OCI-LY1 (cell line): ENCODE measurements at regions not wholly inside any gene's neighbourhood (a gene's known extent, or its start where the extent isn't known, plus 50 kb on each side); places are given as distances from the start of the nearest gene placed in this dataset.

Source experiments
- H2AFZ ChIP-seq: fragments of 200-600 bp; sonication (generic), shearing (Covaris generic); 2 replicates; pipeline ENCODE4 v1.6.0; 2014; ENCODE audit warnings: antibody characterized with exemption, mild to moderate bottlenecking, low read length
- H3F3A ChIP-seq: fragments of 200-600 bp; sonication (generic), shearing (Covaris generic); 2 replicates; pipeline ENCODE4 v1.6.0; 2014; ENCODE audit warnings: mild to moderate bottlenecking, antibody characterized with exemption, low read length, moderate library complexity; ENCODE audit not compliant: insufficient read depth
- H3K27ac ChIP-seq: fragments of 200-600 bp; sonication (generic); 2 replicates; pipeline ENCODE4 v1.5.1; 2014; ENCODE audit warnings: low read length, mixed run types, mild to moderate bottlenecking, low read depth; ENCODE audit not compliant: poor library complexity, severe bottlenecking
- H3K27me3 ChIP-seq: fragments of 200-600 bp; sonication (generic); 2 replicates; pipeline ENCODE4 v1.6.0; 2014; ENCODE audit warnings: antibody characterized with exemption, mild to moderate bottlenecking, low read length, moderate library complexity; ENCODE audit not compliant: insufficient read depth
- H3K36me3 ChIP-seq: fragments of 200-600 bp; sonication (generic); 2 replicates; pipeline ENCODE4 v1.6.1; 2014; ENCODE audit warnings: mild to moderate bottlenecking, antibody characterized with exemption, low read length, moderate library complexity, mixed read lengths; ENCODE audit not compliant: insufficient read depth
- H3K4me1 ChIP-seq: fragments of 200-600 bp; sonication (generic); 2 replicates; pipeline ENCODE4 v1.5.1; 2014; ENCODE audit warnings: mild to moderate bottlenecking, low read length, moderate library complexity; ENCODE audit not compliant: insufficient read depth, severe bottlenecking
- H3K4me2 ChIP-seq: fragments of 200-600 bp; sonication (generic), shearing (Covaris generic); 2 replicates; pipeline ENCODE4 v1.6.1; 2014; ENCODE audit warnings: low read length
- H3K4me3 ChIP-seq: fragments of 200-600 bp; sonication (generic); 2 replicates; pipeline ENCODE4 v1.5.1; 2014; ENCODE audit warnings: low read length, low read depth, mild to moderate bottlenecking, mixed read lengths; ENCODE audit not compliant: poor library complexity, severe bottlenecking
- H3K79me2 ChIP-seq: fragments of 200-600 bp; shearing (Covaris generic); 2 replicates; pipeline ENCODE4 v1.6.1; 2016; ENCODE audit warnings: mixed run types, low read length, mixed read lengths; ENCODE audit not compliant: insufficient read depth
- H3K9ac ChIP-seq: fragments of 200-600 bp; sonication (generic), shearing (Covaris generic); 2 replicates; pipeline ENCODE4 v1.6.1; 2014; ENCODE audit warnings: mild to moderate bottlenecking, low read length, mixed read lengths
- H3K9me2 ChIP-seq: fragments of 200-600 bp; sonication (generic), shearing (Covaris generic); 2 replicates; pipeline ENCODE4 v1.6.1; 2014; ENCODE audit warnings: low read depth, mild to moderate bottlenecking, low read length, mixed read lengths
- H3K9me3 ChIP-seq: fragments of 200-600 bp; shearing (Covaris generic); 2 replicates; pipeline ENCODE4 v1.6.1; 2014; ENCODE audit warnings: low read length, mixed read lengths
- H4K20me1 ChIP-seq: fragments of 200-600 bp; sonication (generic), shearing (Covaris generic); 2 replicates; pipeline ENCODE4 v1.6.0; 2016; ENCODE audit warnings: mild to moderate bottlenecking, low read length; ENCODE audit not compliant: insufficient read depth
- EZH2 ChIP-seq: fragments of 200-600 bp; sonication (generic), shearing (Covaris generic); IDR thresholded peaks from 2 replicates; pipeline ENCODE4 v1.8.0; 2017; ENCODE audit warnings: borderline replicate concordance, mixed run types, mild to moderate bottlenecking, antibody characterized with exemption, low read length, moderate library complexity, mixed read lengths
- TF ChIP-seq, protein P1 (sequence below): fragments of 200-600 bp; sonication (generic), shearing (Covaris generic); IDR thresholded peaks from 2 replicates; pipeline ENCODE4 v1.5.1; 2017; ENCODE audit warnings: mild to moderate bottlenecking, antibody characterized with exemption, low read length, moderate library complexity, mixed read lengths

DNA sequence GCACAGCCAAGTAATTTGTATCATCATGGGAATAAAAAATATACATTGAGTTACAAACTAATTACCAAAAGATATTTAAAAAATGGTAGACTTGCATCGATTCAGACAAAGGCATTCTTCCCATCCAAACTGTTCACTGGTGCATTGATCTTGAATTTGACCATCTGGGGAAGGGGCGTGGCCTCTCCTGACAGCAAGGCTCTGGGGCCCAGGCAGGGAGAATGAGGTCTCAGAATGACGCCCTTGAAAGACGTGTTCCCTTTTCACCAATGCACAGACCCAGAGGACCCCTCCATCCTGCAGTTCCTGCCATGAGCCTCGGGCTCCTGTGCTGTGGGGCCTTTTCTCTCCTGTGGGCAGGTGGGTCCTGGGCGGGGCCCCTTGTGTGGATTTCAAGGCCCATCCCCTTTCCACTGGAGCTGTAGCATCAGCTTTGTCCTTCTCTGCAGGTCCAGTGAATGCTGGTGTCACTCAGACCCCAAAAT is 91.1 kb upstream of the PRSS58 start:
- H3K4me2 ChIP-seq: no peak overlapping the region
- no peaks in the 10 kb centered on the region for H3F3A ChIP-seq
- H3K27me3 ChIP-seq: 0 out of 2 replicates have a peak, but pooled peaks cover 3% of the 10 kb centered on the region

DNA sequence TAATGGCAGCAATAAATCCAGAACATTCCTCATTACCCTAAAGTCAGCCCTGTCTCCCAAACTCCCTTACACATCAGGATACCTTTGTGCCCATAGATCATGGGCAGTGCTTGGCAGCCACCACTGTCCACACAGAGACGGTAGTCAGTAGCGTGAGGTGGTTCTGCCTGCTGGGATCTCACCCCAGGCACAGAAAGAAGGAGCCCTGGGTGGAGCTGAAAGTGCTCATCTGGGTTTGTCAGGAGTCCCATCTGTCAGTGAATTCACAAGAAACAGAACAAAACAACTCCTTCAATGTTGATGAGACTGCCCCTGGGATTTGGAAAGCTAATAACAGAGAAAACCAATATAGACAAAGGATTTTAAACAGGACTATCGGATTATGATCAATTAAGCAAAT is 90.2 kb upstream of the PRSS58 start:
- H3K4me1 ChIP-seq: no peaks in the 10 kb centered on the region
- H3K36me3 ChIP-seq: no peaks in the 10 kb centered on the region
- H3K9me3 ChIP-seq: no peaks in the 10 kb centered on the region
- 0 out of 2 replicates have a peak, but pooled peaks cover 3% of the 10 kb centered on the region for H3K27me3 ChIP-seq
- no peak overlapping the region for H3K27ac ChIP-seq
- no peaks in the 10 kb centered on the region for H4K20me1 ChIP-seq
- no peaks in the 10 kb centered on the region for H3F3A ChIP-seq
- H2AFZ ChIP-seq: no peak overlapping the region
- no peak overlapping the region for H3K9ac ChIP-seq
- TF ChIP-seq, protein P1, sequence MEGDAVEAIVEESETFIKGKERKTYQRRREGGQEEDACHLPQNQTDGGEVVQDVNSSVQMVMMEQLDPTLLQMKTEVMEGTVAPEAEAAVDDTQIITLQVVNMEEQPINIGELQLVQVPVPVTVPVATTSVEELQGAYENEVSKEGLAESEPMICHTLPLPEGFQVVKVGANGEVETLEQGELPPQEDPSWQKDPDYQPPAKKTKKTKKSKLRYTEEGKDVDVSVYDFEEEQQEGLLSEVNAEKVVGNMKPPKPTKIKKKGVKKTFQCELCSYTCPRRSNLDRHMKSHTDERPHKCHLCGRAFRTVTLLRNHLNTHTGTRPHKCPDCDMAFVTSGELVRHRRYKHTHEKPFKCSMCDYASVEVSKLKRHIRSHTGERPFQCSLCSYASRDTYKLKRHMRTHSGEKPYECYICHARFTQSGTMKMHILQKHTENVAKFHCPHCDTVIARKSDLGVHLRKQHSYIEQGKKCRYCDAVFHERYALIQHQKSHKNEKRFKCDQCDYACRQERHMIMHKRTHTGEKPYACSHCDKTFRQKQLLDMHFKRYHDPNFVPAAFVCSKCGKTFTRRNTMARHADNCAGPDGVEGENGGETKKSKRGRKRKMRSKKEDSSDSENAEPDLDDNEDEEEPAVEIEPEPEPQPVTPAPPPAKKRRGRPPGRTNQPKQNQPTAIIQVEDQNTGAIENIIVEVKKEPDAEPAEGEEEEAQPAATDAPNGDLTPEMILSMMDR: no peak
- no peak for TF ChIP-seq EZH2
- no peak overlapping the region for H3K4me2 ChIP-seq
- H3K9me2 ChIP-seq: no peaks in the 10 kb centered on the region
- H3K4me3 ChIP-seq: no peak overlapping the region
- H3K79me2 ChIP-seq: no peaks in the 10 kb centered on the region

More for the DNA sequence above, 91.1 kb upstream of the PRSS58 start:
- Histone ChIP-seq H3K79me2 (no peaks in the 10 kb centered on the region), H3K9me3 (no peaks in the 10 kb centered on the region), H3K4me1 (no peaks in the 10 kb centered on the region), H3K27ac (no peak overlapping the region), H4K20me1 (no peaks in the 10 kb centered on the region), H3K9ac (no peak overlapping the region), H3K4me3 (no peak overlapping the region), H2AFZ (no peak overlapping the region), H3K9me2 (no peaks in the 10 kb centered on the region), H3K36me3 (no peaks in the 10 kb centered on the region)
- TF ChIP-seq, protein P1: no peak

DNA sequence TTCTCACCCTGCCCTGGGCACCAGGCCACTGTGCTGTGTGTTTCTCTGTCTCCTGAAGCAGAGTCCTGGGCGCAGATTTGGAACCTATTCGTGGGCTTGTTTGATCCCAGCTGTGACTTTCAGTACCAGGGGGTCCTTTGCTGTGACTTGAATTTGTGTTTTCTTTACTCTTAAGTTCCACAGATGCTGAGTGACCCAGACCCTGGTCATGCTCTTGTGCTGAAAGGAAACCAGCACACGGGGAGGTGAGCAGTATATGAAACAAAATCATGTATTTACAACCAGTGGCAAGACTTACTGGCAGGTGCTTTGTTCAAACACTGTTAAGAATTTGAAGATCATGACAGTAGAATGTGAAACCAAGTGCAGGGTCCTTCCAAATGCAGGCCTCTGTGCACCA is 89.2 kb upstream of the PRSS58 start:
- Histone ChIP-seq H3K4me3 (no peak overlapping the region), H2AFZ (no peak overlapping the region), H3K27ac (no peak overlapping the region), H3K9me3 (no peaks in the 10 kb centered on the region), H3F3A (no peaks in the 10 kb centered on the region), H3K27me3 (no peaks in the 10 kb centered on the region), H3K9ac (no peak overlapping the region), H3K4me2 (no peak overlapping the region), H4K20me1 (no peaks in the 10 kb centered on the region), H3K79me2 (no peaks in the 10 kb centered on the region), H3K9me2 (no peaks in the 10 kb centered on the region), H3K36me3 (no peaks in the 10 kb centered on the region), H3K4me1 (no peaks in the 10 kb centered on the region)
- no peak for TF ChIP-seq EZH2
- TF ChIP-seq, protein P1: no peak
